OCI-LY3 (cell line): ENCODE measurements at regions not wholly inside any gene's neighbourhood (a gene's known extent, or its start where the extent isn't known, plus 50 kb on each side); places are given as distances from the start of the nearest gene placed in this dataset.

Experiments used
- H2AFZ ChIP-seq: fragments of 200-600, 300-600 bp; shearing (Covaris generic); 2 replicates; pipeline ENCODE4 v1.6.0; 2014; ENCODE audit warnings: antibody characterized with exemption, low read depth, low read length
- H3K27ac ChIP-seq: fragments of 200-600, 300-600 bp; sonication (generic); 2 replicates; pipeline ENCODE4 v1.5.1; 2014; ENCODE audit warnings: mild to moderate bottlenecking, low read length, moderate library complexity, mixed read lengths
- H3K27me3 ChIP-seq: fragments of 200-600, 300-600 bp; sonication (generic); 2 replicates; pipeline ENCODE4 v1.6.1; 2014; ENCODE audit warnings: low read depth, low read length, mixed read lengths
- H3K36me3 ChIP-seq: fragments of 200-600, 300-600 bp; sonication (generic); replicated peaks from 2 replicates; pipeline ENCODE3; 2014; ENCODE audit warnings: low read depth, low read length, mixed read lengths
- H3K4me1 ChIP-seq: fragments of 300-600, 200-600 bp; sonication (generic); 2 replicates; pipeline ENCODE4 v1.6.1; 2014; ENCODE audit warnings: low read length, mixed read lengths
- H3K4me2 ChIP-seq: fragments of 200-600, 300-600 bp; sonication (generic); 2 replicates; pipeline ENCODE4 v1.6.1; 2014; ENCODE audit warnings: low read length, mixed read lengths
- H3K4me3 ChIP-seq: fragments of 300-600, 200-600 bp; sonication (generic); 2 replicates; pipeline ENCODE4 v1.5.1; 2014; ENCODE audit warnings: antibody characterized with exemption, mild to moderate bottlenecking, low read length, moderate library complexity
- H3K79me2 ChIP-seq: fragments of 300-600, 200-600 bp; shearing (Covaris generic); 2 replicates; pipeline ENCODE4 v1.6.1; 2014; ENCODE audit warnings: mild to moderate bottlenecking, low read length, mixed read lengths
- H3K9ac ChIP-seq: fragments of 300-600, 200-600 bp; shearing (Covaris generic); 2 replicates; pipeline ENCODE4 v1.6.0; 2014; ENCODE audit warnings: mild to moderate bottlenecking, low read length, moderate library complexity
- H3K9me3 ChIP-seq: fragments of 200-600, 300-600 bp; shearing (Covaris generic); 2 replicates; pipeline ENCODE4 v1.6.1; 2014; ENCODE audit warnings: low read length, mixed read lengths; ENCODE audit not compliant: insufficient read depth
- H4K20me1 ChIP-seq: fragments of 200-600, 300-600 bp; sonication (generic); 2 replicates; pipeline ENCODE4 v1.6.1; 2016; ENCODE audit warnings: low read length, mixed read lengths; ENCODE audit not compliant: insufficient read depth
- EZH2phosphoT487 ChIP-seq: fragments of 200-600 bp; shearing (Covaris generic); IDR thresholded peaks from 2 replicates; pipeline ENCODE4 v1.6.1; 2018; ENCODE audit warnings: antibody characterized with exemption, mixed run types, low read depth
- TF ChIP-seq, protein P1 (sequence below): fragments of 200-600, 300-600 bp; sonication (generic); IDR thresholded peaks from 2 replicates; pipeline ENCODE4 v1.5.1; 2014; ENCODE audit warnings: antibody characterized with exemption, low read length, low read depth

DNA sequence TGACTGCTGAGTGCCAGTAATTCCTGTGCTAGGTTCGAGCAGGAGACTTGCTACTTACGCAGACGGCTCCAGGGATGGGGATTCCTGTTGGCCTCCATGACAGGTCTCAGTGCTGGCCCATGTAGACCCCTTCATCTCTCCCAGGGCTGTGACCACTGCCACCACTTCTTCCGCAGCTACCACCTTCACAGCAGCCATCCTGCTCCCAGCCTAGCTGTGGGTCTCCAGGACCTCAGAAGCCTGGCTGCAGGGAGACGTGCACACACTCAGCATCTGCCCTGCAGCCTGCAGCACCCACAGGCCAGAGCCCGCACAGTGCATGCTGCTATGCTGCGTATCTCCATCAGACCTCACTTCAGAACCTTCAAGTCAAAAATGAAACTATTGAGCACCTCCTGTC lies 1503.9 kb downstream of the BRD1 start:
- no peaks in the 10 kb centered on the region for H3K79me2 ChIP-seq
- H3K36me3 ChIP-seq = no peaks in the 10 kb centered on the region
- H3K27me3 ChIP-seq = no peaks in the 10 kb centered on the region
- H2AFZ ChIP-seq = no peak overlapping the region
- H3K9me3 ChIP-seq = no peaks in the 10 kb centered on the region
- no peak overlapping the region for H3K4me3 ChIP-seq
- H4K20me1 ChIP-seq = no peaks in the 10 kb centered on the region
- no peaks in the 10 kb centered on the region for H3K4me1 ChIP-seq
- no peak overlapping the region for H3K9ac ChIP-seq
- H3K4me2 ChIP-seq = no peak overlapping the region
- TF ChIP-seq, protein P1, sequence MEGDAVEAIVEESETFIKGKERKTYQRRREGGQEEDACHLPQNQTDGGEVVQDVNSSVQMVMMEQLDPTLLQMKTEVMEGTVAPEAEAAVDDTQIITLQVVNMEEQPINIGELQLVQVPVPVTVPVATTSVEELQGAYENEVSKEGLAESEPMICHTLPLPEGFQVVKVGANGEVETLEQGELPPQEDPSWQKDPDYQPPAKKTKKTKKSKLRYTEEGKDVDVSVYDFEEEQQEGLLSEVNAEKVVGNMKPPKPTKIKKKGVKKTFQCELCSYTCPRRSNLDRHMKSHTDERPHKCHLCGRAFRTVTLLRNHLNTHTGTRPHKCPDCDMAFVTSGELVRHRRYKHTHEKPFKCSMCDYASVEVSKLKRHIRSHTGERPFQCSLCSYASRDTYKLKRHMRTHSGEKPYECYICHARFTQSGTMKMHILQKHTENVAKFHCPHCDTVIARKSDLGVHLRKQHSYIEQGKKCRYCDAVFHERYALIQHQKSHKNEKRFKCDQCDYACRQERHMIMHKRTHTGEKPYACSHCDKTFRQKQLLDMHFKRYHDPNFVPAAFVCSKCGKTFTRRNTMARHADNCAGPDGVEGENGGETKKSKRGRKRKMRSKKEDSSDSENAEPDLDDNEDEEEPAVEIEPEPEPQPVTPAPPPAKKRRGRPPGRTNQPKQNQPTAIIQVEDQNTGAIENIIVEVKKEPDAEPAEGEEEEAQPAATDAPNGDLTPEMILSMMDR = no peak
- TF ChIP-seq EZH2phosphoT487 = no peak
- H3K27ac ChIP-seq = no peak overlapping the region

DNA sequence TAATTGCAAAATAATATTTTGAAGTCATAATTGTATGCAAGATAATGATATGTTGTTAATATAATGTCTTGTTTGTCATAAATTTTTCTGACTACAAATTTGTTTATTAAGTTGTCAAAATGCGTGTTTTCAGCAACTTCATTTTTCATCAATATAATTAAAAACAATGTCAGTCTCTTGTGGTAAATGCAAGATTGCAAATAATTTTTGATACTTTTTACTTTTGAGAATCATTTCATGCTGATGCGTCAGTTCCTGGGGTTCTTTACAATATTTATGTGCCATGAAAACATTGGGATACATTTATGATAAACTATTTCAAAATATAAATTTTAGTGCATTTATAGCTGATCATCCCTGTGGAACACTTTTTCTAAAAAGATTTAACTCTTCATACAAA lies 1504.8 kb downstream of the BRD1 start:
- no peak for TF ChIP-seq EZH2phosphoT487
- TF ChIP-seq, protein P1 = no peak
- Histone ChIP-seq H3K4me1 (no peaks in the 10 kb centered on the region), H3K9me3 (no peaks in the 10 kb centered on the region), H3K4me2 (no peak overlapping the region), H3K27ac (no peak overlapping the region), H3K27me3 (no peaks in the 10 kb centered on the region), H2AFZ (no peak overlapping the region), H3K36me3 (no peaks in the 10 kb centered on the region), H3K79me2 (no peaks in the 10 kb centered on the region), H4K20me1 (no peaks in the 10 kb centered on the region), H3K4me3 (no peak overlapping the region), H3K9ac (no peak overlapping the region)

DNA sequence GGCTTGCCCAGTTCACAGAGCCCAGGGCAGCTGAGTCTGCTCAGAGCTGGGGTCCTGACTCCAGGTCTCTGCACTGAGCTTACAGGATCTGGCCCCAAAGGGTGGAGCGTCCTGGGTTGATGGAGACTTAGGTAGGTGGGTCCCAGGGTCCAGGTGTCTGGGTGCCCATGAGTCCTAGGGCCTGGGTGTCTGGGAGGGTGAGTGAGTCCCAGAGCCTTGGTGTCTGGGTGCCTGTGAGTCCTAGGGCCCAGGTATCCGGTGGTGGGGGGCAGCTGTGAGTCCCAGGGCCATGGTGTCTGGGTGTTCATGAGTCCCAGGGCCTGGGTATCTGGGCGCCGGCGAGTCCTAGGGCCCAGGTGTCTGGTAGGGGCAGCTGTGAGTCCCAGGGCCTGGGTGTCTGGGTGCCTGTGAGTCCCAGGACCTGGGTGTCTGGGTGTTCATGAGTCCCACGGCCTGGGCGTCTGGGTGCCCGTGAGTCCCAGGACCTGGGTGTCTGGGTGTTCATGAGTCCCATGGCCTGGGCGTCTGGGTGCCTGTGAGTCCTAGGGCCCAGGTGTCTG lies 1505.6 kb downstream of the BRD1 start:
- Histone ChIP-seq H3K36me3 (no peaks in the 10 kb centered on the region), H4K20me1 (no peaks in the 10 kb centered on the region), H3K27ac (no peak overlapping the region), H3K79me2 (no peaks in the 10 kb centered on the region), H3K4me1 (no peaks in the 10 kb centered on the region), H3K4me2 (no peak overlapping the region), H3K4me3 (no peak overlapping the region), H3K9me3 (no peaks in the 10 kb centered on the region), H3K27me3 (no peaks in the 10 kb centered on the region), H3K9ac (no peak overlapping the region), H2AFZ (no peak overlapping the region)
- no peak for TF ChIP-seq EZH2phosphoT487
- TF ChIP-seq, protein P1 = no peak

DNA sequence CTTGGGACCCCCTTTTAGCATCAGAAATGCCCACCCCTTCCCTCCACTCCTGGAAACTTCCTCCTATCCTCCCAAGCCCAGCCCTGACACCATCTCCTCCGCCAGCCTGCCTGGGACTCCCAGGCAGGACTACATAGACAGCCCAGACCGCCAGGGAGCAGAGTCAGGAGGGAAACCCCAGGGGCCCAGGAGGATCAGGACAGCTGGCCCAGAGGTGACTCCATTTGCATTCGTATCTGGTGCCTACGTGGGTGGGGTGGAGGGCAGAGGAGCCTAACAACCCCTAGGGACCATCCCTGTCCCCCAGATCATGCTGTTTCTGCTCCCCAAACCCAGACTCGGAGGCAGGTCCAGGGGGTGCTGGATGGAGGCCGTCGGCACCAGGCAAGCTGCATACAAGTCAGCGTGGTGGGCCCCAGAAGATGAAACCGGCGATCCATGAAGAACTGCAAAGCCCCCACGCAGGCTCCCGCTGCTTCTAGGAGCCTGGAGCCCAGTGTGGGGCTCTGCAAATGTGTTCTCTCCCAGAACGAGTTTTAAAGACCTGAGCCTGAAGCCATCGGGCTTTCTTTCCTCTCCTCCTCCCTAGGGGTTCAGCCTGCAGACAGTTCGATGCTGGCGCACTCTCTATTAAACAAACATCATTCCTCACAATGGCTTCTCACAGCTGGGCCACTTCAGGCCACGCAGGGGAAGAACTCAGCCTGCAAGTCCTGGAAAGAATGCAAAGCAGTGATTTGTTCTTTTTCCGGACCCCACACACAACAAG lies 1506.8 kb downstream of the BRD1 start:
- Histone ChIP-seq H3K79me2 (no peaks in the 10 kb centered on the region), H3K36me3 (no peaks in the 10 kb centered on the region), H4K20me1 (no peaks in the 10 kb centered on the region), H2AFZ (no peak overlapping the region), H3K4me3 (no peak overlapping the region), H3K9ac (no peak overlapping the region), H3K9me3 (no peaks in the 10 kb centered on the region), H3K4me2 (no peak overlapping the region), H3K4me1 (no peaks in the 10 kb centered on the region), H3K27ac (no peak overlapping the region), H3K27me3 (no peaks in the 10 kb centered on the region)
- TF ChIP-seq, protein P1 = no peak
- TF ChIP-seq EZH2phosphoT487 = no peak
